HG03378 (cell line): ENCODE measurements at regions not wholly inside any gene's neighbourhood (a gene's known extent, or its start where the extent isn't known, plus 50 kb on each side); places are given as distances from the start of the nearest gene placed in this dataset.
"Not testable (repeated sequence)": the region's sequence is repeated elsewhere in the genome, so short reads cannot be mapped to it uniquely, and the experiment has no call there.

ENCODE experiments used
- ATAC-seq: cut with Tn5 transposase; IDR thresholded peaks from one replicate; pipeline ENCODE4 v1.9.1; 2021; ENCODE audit warnings: mild to moderate bottlenecking, moderate library complexity; ENCODE audit not compliant: unreplicated experiment

- ATAC-seq = no peak
Measured at GRCh38 chr2:193847130-193847529, 1652.4 kb upstream of the TMEFF2 start.

- ATAC-seq = no peak
Measured at GRCh38 chr2:193845604-193846003, 1650.9 kb upstream of the TMEFF2 start.

GRCh38 chr2:193843675-193844074, 1648.9 kb upstream of the TMEFF2 start:
- no peak for ATAC-seq

- ATAC-seq = no peak
Measured at GRCh38 chr2:193841384-193842150, 1646.8 kb upstream of the TMEFF2 start.

GRCh38 chr2:193837111-193837738, 1642.5 kb upstream of the TMEFF2 start:
- no peak for ATAC-seq

- not testable (repeated sequence) for ATAC-seq
Measured at GRCh38 chr2:193836424-193837006, 1641.8 kb upstream of the TMEFF2 start.

GRCh38 chr2:193833895-193834294, 1639.2 kb upstream of the TMEFF2 start:
- ATAC-seq = not testable (repeated sequence)

GRCh38 chr2:193824474-193824873, 1629.7 kb upstream of the TMEFF2 start:
- ATAC-seq = no peak

GRCh38 chr2:193818801-193819499, 1624.2 kb upstream of the TMEFF2 start:
- ATAC-seq = no peak

GRCh38 chr2:193816008-193816407, 1621.3 kb upstream of the TMEFF2 start:
- ATAC-seq = no peak

GRCh38 chr2:193810533-193810932, 1615.8 kb upstream of the TMEFF2 start:
- ATAC-seq = no peak

- ATAC-seq = no peak
Measured at GRCh38 chr2:193808877-193809276, 1614.1 kb upstream of the TMEFF2 start.

- ATAC-seq = no peak
Measured at GRCh38 chr2:193806088-193806774, 1611.5 kb upstream of the TMEFF2 start.

GRCh38 chr2:193796847-193797246, 1602.1 kb upstream of the TMEFF2 start:
- no peak for ATAC-seq

GRCh38 chr2:193793914-193794313, 1599.2 kb upstream of the TMEFF2 start:
- no peak for ATAC-seq

GRCh38 chr2:193783681-193784080, 1588.9 kb upstream of the TMEFF2 start:
- no peak for ATAC-seq

GRCh38 chr2:193778293-193778692, 1583.6 kb upstream of the TMEFF2 start:
- ATAC-seq = no peak

GRCh38 chr2:193776988-193777387, 1582.3 kb upstream of the TMEFF2 start:
- no peak for ATAC-seq

GRCh38 chr2:193774166-193774565, 1579.4 kb upstream of the TMEFF2 start:
- no peak for ATAC-seq

- no peak for ATAC-seq
Measured at GRCh38 chr2:193751299-193751698, 1556.6 kb upstream of the TMEFF2 start.

GRCh38 chr2:193749485-193749884, 1554.8 kb upstream of the TMEFF2 start:
- ATAC-seq = no peak
